ENCODE measurements at regions not wholly inside any gene's neighbourhood (a gene's known extent, or its start where the extent isn't known, plus 50 kb on each side); places are given as distances from the start of the nearest gene placed in this dataset.

- H3K4me1 Mint-ChIP-seq (ENCODE audit: unreplicated experiment): no peaks in the 10 kb centered on the region
- no peak overlapping the region for H3K27ac Mint-ChIP-seq
- H3K4me3 Mint-ChIP-seq: no peak overlapping the region
- DNase-seq (ENCODE audit: extremely low spot score, unreplicated experiment): no peak
- no peak for TF ChIP-seq CTCF (conservative IDR thresholded peaks at IDR 0.05)
- H3K27me3 Mint-ChIP-seq: no peaks in the 10 kb centered on the region
- no peaks in the 10 kb centered on the region for H3K9me3 Mint-ChIP-seq
- H3K36me3 Mint-ChIP-seq: no peaks in the 10 kb centered on the region
Measured at GRCh38 chr4:159038536-159038935, 64.3 kb upstream of the RAPGEF2 start.

- TF ChIP-seq CTCF (conservative IDR thresholded peaks at IDR 0.05): no peak
- no peak for DNase-seq (ENCODE audit: extremely low spot score, unreplicated experiment)
- no peaks in the 10 kb centered on the region for H3K27me3 Mint-ChIP-seq
- H3K36me3 Mint-ChIP-seq: no peaks in the 10 kb centered on the region
- no peak overlapping the region for H3K27ac Mint-ChIP-seq
- H3K9me3 Mint-ChIP-seq: no peaks in the 10 kb centered on the region
- no peaks in the 10 kb centered on the region for H3K4me1 Mint-ChIP-seq (ENCODE audit: unreplicated experiment)
- no peak overlapping the region for H3K4me3 Mint-ChIP-seq
Measured at GRCh38 chr4:159041054-159042034, 61.5 kb upstream of the RAPGEF2 start.

- TF ChIP-seq CTCF (conservative IDR thresholded peaks at IDR 0.05): no peak
- Mint-ChIP-seq H3K27me3 (no peaks in the 10 kb centered on the region), H3K27ac (no peak overlapping the region)
Measured at GRCh38 chr4:159042097-159042605, 60.7 kb upstream of the RAPGEF2 start.

GRCh38 chr4:159042868-159043267, 60.0 kb upstream of the RAPGEF2 start:
- H3K27me3 Mint-ChIP-seq: no peaks in the 10 kb centered on the region
- H3K27ac Mint-ChIP-seq: no peak overlapping the region
- H3K36me3 Mint-ChIP-seq: no peaks in the 10 kb centered on the region
- no peaks in the 10 kb centered on the region for H3K9me3 Mint-ChIP-seq
- no peak overlapping the region for H3K4me3 Mint-ChIP-seq
- DNase-seq (ENCODE audit: extremely low spot score, unreplicated experiment): no peak
- TF ChIP-seq CTCF (conservative IDR thresholded peaks at IDR 0.05): no peak
- H3K4me1 Mint-ChIP-seq (ENCODE audit: unreplicated experiment): peaks cover 6% of the 10 kb centered on the region

More at GRCh38 chr4:159042097-159042605, 60.7 kb upstream of the RAPGEF2 start:
- no peak overlapping the region for H3K4me3 Mint-ChIP-seq
- no peaks in the 10 kb centered on the region for H3K36me3 Mint-ChIP-seq
- no peaks in the 10 kb centered on the region for H3K4me1 Mint-ChIP-seq (ENCODE audit: unreplicated experiment)
- H3K9me3 Mint-ChIP-seq: no peaks in the 10 kb centered on the region
- DNase-seq (ENCODE audit: extremely low spot score, unreplicated experiment): no peak

GRCh38 chr4:159043861-159044260, 59.0 kb upstream of the RAPGEF2 start:
- H3K9me3 Mint-ChIP-seq: no peaks in the 10 kb centered on the region
- H3K4me1 Mint-ChIP-seq (ENCODE audit: unreplicated experiment): peaks cover 11% of the 10 kb centered on the region
- no peak overlapping the region for H3K27ac Mint-ChIP-seq
- H3K27me3 Mint-ChIP-seq: no peaks in the 10 kb centered on the region
- H3K4me3 Mint-ChIP-seq: no peak overlapping the region
- DNase-seq (ENCODE audit: extremely low spot score, unreplicated experiment): no peak
- TF ChIP-seq CTCF (conservative IDR thresholded peaks at IDR 0.05): no peak
- no peaks in the 10 kb centered on the region for H3K36me3 Mint-ChIP-seq

Measured in type B pancreatic cell (in vitro differentiated cells).